CD4-positive, alpha-beta T cell treated with Interferon alpha-2 for 1 hour (primary cell): ENCODE measurements at regions not wholly inside any gene's neighbourhood (a gene's known extent, or its start where the extent isn't known, plus 50 kb on each side); places are given as distances from the start of the nearest gene placed in this dataset.
"Not testable (repeated sequence)": the region's sequence is repeated elsewhere in the genome, so short reads cannot be mapped to it uniquely, and the experiment has no call there.

Experiments
- DNase-seq, 2 donors: peaks; one replicate each; pipeline ENCODE4 v3.0.0-alpha.2; 2020 to 2022

DNA sequence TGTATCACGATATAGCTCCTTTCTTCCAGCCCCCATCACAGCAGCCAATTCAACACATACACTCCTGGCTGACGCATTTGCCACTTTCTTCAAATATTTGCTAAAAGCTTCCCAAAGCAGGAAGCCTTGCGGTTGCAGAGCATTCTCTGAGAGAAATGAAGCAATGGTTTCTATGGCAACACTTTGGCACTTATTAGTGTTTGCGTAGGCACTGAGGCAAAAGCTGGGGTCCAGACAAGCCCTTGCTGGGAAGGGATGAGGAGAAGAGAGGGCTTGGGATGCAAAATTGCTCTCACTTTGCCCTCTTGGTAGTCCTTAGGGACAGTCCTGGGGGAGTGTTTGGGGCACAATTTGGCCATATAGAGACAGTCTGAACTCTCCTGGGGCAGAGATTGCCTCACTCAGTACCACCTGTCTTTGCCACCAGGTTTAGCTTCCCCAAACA is 55.0 kb upstream of the PAK3 start:
- DNase-seq: peak; percentile 16 to 47

DNA sequence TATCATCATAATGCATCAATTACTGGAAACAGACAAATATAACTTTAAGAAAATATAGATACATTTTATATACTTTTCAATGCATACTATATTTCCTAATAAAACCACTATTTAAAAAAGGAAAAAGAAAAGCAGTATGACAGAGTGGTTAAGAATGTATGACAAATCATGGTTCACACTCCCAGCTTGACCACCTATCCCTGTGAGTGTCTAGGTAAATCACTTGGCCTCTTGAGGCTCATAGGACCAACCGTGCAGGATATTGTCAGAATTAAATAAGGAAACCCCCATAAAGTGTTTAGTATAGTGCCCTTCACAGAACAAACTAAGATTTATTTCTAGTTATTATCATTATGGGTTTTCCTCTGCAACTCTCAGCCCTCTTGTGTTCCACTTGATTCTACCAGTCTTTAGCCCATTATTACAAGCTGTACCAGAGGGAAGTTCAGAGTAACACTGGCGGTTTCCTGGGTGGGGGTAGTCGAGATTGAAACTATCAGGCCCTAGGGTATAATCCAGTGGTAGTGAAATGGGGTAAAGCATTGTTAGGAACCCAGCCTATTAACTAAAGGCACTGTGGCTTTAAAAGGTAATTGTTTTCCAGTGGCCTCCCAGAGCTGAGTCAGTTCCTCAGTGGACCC is 55.5 kb upstream of the PAK3 start:
- DNase-seq: no peak

GRCh38 chrX:111039606-111040005 is 56.4 kb upstream of the PAK3 start:
- DNase-seq: no peak

DNA sequence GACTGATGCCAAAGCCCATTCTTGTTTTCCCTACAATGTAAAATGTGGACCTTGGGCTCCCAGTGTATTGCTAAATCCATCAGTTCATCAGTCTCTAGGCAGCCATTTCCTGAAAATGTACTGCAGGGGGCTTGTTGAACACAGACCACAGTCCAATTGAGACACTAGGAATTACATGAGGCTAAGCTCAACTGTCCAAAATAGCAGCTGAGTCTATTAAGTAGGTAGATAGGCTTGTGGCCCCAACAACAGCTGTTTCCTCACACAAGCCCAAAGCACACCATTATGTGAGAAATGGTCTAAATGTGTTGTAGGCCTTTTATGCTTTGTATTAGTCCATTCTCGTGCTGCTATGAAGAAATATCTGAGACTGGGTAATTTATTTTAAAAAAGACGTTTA is 60.0 kb upstream of the PAK3 start:
- DNase-seq: no peak

GRCh38 chrX:111035256-111035655 is 60.7 kb upstream of the PAK3 start:
- no peak for DNase-seq

GRCh38 chrX:111022998-111023397 is 73.0 kb upstream of the PAK3 start:
- not testable (repeated sequence) for DNase-seq

DNA sequence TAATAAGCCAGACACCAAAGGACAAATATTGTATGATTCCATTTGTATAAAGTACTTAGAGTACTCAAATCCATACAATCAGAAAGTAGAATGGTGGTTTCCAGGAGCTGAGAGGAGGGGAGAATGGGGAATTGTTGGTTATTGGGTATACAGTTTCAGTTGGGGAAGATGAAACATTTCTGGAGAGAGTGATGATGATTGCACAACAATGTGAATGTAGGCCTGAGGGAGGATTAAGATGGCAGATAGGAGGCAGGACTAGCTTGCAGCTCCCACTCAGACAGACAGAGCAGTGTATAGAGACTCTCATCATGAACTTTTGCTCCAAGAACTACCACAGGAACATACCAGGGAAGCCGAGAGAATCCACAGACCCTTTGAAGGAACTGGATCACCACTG is 75.7 kb upstream of the PAK3 start:
- no peak for DNase-seq

- DNase-seq: no peak
Observed at GRCh38 chrX:111013778-111014455, 82.1 kb upstream of the PAK3 start.

DNA sequence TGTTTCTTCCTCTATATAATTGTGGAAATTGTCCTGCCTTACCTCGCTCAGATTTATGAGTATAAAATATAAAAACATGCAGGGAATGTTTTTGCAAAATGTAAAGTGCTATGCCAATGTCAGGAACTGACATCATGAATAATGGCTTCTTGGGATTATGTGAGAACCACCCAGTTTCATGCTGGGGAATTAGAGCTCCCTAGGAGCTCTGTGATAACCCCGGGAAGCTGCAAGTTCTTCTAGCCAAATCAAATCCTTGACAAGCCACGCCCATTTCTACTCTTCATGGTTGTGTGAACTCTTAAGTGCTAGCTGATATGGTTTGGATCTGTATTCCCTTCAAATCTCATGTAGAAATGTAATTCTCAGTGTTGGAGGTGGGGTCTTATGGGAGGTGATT is 85.9 kb upstream of the PAK3 start:
- DNase-seq: no peak

GRCh38 chrX:111009256-111009655 is 86.7 kb upstream of the PAK3 start:
- DNase-seq: no peak

DNA sequence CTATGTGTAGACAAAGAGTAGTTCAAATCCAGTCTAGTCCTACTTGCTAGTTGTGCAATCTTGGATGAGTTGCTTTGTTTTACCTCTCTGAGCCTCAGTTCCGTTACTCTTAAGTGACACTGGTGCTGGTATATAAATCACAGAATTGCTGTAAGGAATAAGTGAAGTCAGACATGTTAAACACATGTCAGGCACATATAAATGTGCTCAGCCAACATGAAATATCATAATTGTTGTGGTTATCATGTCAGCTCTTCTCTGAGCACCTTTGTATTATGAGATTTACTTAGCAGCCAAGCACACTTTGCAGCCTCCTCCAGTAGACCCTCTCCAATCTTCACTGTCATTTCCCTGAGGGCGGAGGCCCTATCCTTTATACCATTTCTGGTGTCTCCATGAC is 87.9 kb upstream of the PAK3 start:
- no peak for DNase-seq

GRCh38 chrX:111007238-111007637 is 88.8 kb upstream of the PAK3 start:
- DNase-seq: no peak

- DNase-seq: no peak
Observed at GRCh38 chrX:111006116-111006515, 89.9 kb upstream of the PAK3 start.

DNA sequence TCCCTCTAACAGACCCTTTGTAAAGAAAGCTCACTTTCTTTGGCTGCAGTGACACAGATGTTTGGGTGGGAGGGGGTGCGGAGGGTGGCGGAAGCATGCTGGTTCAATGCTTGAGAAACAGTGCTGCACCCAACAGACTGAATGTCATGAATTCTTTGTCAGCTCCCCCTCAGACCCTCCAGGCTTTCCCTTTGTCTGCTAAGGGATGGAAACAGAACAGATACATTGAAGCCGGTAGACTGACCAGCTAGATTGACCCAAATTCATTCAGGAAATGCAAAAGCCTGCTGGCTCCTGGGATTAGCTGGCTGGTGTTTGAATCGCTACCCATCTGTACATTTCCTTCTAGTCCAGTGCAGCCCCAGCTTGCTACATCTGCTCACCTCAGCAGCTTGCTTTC is 90.8 kb upstream of the PAK3 start:
- no peak for DNase-seq

DNA sequence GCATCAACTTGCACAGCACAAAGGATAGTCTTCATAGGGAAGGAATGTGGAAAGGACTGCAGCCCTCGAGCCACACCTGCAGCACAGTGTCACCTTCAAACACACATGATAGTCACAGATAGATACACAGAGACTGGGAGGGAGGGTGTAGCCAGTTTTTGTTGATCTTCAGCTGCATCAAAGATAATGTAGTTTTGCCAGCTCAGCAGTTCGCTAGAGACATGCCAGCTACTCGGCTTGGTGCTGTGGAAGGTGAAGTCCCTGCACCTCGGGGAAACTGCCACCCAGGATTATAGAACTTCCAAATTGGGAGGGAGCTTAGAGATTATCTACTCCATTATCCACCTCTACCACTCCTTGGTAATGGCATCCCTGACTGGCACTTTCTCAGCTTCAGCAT is 92.9 kb upstream of the PAK3 start:
- no peak for DNase-seq

GRCh38 chrX:110992611-110993010 is 103.4 kb upstream of the PAK3 start:
- DNase-seq: peak; percentile 11 to 38

DNA sequence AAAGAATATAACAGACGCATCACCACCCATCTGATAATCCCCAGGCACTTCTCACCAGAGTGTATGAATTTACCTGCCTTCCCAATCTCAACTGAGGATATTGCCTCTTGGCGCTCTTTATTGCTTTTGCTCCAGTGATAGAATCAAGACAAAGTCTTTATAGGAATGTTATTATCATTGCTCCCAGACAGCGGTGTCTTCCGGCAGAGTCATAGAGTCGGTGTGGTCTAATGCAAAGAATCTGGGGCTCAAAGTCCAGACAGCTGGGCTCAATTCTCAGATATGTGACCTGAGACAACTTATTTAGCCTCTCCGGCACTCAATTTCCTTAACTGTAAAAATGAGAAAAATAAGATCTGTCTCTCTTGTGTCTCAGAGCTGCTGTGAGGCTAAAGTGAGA is 106.1 kb upstream of the PAK3 start:
- DNase-seq: no peak

DNA sequence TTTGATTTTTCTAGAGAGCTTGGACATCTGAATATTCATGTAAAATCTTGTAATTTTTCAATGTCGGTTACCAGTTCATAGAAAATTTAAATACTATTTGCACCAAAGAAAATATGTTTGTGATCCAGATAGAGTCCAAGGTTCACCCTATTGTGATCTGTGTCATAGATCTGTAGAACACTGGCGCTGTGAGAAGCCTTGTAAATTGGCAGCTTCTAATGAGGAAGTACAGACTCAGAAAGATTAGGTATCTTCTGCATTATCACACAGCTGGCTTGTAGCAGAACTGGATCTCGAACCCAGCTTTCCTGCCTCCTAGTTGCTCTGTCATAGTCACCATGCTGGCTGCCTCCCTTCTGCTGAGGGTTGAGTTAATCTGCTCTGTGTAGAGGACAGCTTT is 106.5 kb upstream of the PAK3 start:
- DNase-seq: no peak

GRCh38 chrX:110987292-110987691 is 108.7 kb upstream of the PAK3 start:
- DNase-seq: no peak

- DNase-seq: no peak
Observed at GRCh38 chrX:110985470-110985869, 110.5 kb upstream of the PAK3 start.

DNA sequence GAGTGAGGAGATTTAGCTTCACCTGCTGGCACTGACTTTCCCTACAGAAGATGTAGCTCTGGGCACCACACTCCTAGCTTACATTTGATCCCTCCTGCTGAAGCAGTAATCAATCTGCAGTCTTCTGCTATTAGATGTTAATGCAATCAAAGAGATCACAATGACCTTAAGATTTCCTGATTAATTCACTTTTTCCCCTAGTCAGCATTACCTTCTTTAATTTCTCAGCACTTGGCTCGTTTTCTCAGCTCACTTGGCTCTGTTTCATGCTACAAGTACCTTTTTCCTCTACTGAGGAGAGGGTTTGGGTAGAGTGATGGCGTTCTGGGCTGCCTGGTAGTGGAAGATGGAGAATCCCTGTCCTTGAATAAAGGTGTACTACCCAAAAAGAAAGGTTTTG is 113.0 kb upstream of the PAK3 start:
- DNase-seq: no peak

DNA sequence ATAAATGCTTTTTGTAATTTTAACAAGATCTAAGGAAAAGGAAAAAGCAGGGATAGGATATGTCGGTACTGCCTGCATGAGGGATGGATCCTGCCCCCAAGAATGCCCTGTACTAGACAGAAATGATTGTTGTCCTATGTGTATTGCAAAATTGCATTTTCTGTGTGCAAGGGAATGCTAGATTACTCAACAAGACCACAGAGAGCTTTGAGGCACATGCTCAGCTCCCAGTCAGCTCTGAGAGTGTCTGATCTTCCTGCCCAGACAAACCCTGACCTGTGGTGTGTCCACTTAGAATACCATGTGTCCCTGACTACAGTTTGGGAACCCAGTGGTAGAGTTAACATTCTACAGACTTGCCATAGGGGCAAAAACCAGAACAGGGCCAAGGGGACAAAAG is 129.2 kb upstream of the PAK3 start:
- no peak for DNase-seq

DNA sequence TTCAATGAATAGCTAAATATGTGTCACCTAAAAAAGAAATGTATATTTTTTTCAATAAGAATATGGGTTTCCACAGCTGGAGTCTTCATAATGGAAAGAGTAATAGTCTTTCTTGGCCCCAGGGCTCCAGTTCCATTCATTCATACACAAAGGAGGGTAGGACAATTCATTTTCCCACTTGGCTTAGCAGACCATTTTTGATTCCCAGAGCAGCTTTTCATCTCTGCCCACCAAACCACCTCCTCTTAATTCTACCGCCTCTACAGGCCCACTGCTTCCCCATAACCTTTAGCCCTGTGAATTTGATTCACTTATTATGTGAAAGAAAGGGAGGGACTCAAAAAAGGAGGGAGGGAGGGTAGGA is 129.9 kb upstream of the PAK3 start:
- no peak for DNase-seq

DNA sequence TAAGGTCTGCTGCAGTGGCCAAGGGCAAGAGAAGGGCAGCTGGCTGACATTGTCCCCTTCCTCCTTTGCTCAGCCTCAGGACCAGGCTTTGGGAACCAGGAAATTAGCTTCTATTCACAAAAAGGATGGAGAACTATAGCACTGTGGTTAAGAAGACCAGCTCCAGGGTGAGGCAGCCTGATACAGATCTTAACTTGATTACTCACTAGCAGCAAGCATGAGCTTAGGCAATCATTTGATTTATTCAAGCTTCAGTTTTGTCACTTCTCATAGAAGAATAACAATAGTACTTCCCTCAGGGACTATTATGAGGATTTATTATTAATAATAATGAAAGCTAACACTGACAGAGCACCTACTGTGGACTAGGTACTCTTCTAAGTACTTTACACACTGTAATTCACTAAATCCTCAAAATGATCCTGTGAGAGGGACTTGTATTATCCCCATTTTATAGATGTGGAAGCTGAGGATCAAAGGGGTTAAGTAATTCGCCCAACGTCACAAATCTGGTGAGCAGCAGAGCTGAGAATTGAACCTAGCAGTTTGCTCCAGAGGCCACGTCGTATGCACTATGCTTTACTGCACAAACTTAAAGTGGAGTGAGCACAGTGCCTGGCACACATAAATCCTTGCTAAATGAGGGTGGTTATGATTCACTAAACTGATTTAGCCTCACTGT is 130.4 kb upstream of the PAK3 start:
- DNase-seq: no peak

DNA sequence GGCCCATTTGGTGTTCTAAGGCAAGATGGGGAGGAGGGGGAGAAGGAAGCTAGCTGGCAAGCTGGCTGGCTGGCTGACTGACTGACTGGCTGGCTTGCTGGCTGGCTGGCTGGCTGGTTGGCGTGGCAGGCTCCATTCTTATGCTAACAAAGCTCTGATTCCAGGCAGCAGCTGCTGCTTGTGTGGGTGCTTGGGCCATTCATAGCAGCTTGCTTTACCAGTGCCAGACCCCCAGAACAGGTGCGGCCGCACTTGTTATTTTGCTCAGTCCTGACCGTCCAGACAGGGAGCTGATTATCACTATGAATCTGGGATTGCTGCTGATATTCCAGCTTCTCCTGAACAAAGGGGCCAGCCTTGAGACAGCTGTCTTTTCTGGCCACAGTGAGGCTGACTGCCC is 131.2 kb upstream of the PAK3 start:
- DNase-seq: no peak
